ENCODE measurements at regions not wholly inside any gene's neighbourhood (a gene's known extent, or its start where the extent isn't known, plus 50 kb on each side); places are given as distances from the start of the nearest gene placed in this dataset.

- H3K36me3 ChIP-seq (ENCODE audit: control insufficient read depth, insufficient read depth, low read length), result no peaks in the 10 kb centered on the region
- H3K27ac ChIP-seq (ENCODE audit: insufficient read depth, low read length), result no peak overlapping the region
- no peak overlapping the region for H2AFZ ChIP-seq (ENCODE audit: low read length)
- no peaks in the 10 kb centered on the region for H3K4me1 ChIP-seq (ENCODE audit: control insufficient read depth, extremely low read depth, insufficient read depth, low read length)
- H3K9me3 ChIP-seq (ENCODE audit: control insufficient read depth, insufficient read depth, low read depth, low read length), result no peaks in the 10 kb centered on the region
- H3K79me2 ChIP-seq (ENCODE audit: control insufficient read depth, insufficient read depth, low read length), result no peaks in the 10 kb centered on the region
- H3K27me3 ChIP-seq (ENCODE audit: control insufficient read depth, insufficient read depth, low read length), result no peaks in the 10 kb centered on the region
- DNase-seq (ENCODE audit: low read depth in 2 of 2), result no peak
- H3K4me3 ChIP-seq (replicated peaks in 1 of 4; ENCODE audit: control extremely low read depth in 1 of 4, insufficient read depth in 1 of 4, low read depth in 3 of 4, low read length in 4 of 4), result no peak overlapping the region
- H3K4me2 ChIP-seq (ENCODE audit: extremely low read depth, insufficient read depth, low read length), result no peak overlapping the region
- H3K9ac ChIP-seq (ENCODE audit: insufficient read depth, low read length), result no peak overlapping the region
- H4K20me1 ChIP-seq (ENCODE audit: control insufficient read depth, extremely low read depth, insufficient read depth, low read length), result no peaks in the 10 kb centered on the region
- TF ChIP-seq CTCF (conservative IDR thresholded peaks at IDR 0.05 in 1 of 2, IDR thresholded peaks at IDR 0.05 in 1 of 2; ENCODE audit: low read depth in 1 of 2, low read length in 2 of 2), result no peak
- TF ChIP-seq EZH2 (IDR thresholded peaks at IDR 0.05; ENCODE audit: low read length, missing control alignments), result no peak
These were observed 599.4 kb upstream of the CDH5 start for GRCh38 chr16:65767125-65767524.

GRCh38 chr16:65763640-65764305, 602.7 kb upstream of the CDH5 start:
- H3K4me2 ChIP-seq (ENCODE audit: extremely low read depth, insufficient read depth, low read length), result no peak overlapping the region
- no peaks in the 10 kb centered on the region for H3K27me3 ChIP-seq (ENCODE audit: control insufficient read depth, insufficient read depth, low read length)
- no peaks in the 10 kb centered on the region for H4K20me1 ChIP-seq (ENCODE audit: control insufficient read depth, extremely low read depth, insufficient read depth, low read length)
- no peaks in the 10 kb centered on the region for H3K4me1 ChIP-seq (ENCODE audit: control insufficient read depth, extremely low read depth, insufficient read depth, low read length)
- H3K36me3 ChIP-seq (ENCODE audit: control insufficient read depth, insufficient read depth, low read length), result no peaks in the 10 kb centered on the region
- no peak for TF ChIP-seq CTCF (conservative IDR thresholded peaks at IDR 0.05 in 1 of 2, IDR thresholded peaks at IDR 0.05 in 1 of 2; ENCODE audit: low read depth in 1 of 2, low read length in 2 of 2)
- no peak for TF ChIP-seq EZH2 (IDR thresholded peaks at IDR 0.05; ENCODE audit: low read length, missing control alignments)
- no peak for DNase-seq (ENCODE audit: low read depth in 2 of 2)
- no peak overlapping the region for H3K4me3 ChIP-seq (replicated peaks in 1 of 4; ENCODE audit: control extremely low read depth in 1 of 4, insufficient read depth in 1 of 4, low read depth in 3 of 4, low read length in 4 of 4)
- H3K27ac ChIP-seq (ENCODE audit: insufficient read depth, low read length), result no peak overlapping the region
- no peaks in the 10 kb centered on the region for H3K9me3 ChIP-seq (ENCODE audit: control insufficient read depth, insufficient read depth, low read depth, low read length)
- no peak overlapping the region for H3K9ac ChIP-seq (ENCODE audit: insufficient read depth, low read length)
- no peaks in the 10 kb centered on the region for H3K79me2 ChIP-seq (ENCODE audit: control insufficient read depth, insufficient read depth, low read length)
- H2AFZ ChIP-seq (ENCODE audit: low read length), result no peak overlapping the region

- Histone ChIP-seq H2AFZ (ENCODE audit: low read length) (no peak overlapping the region), H3K4me1 (ENCODE audit: control insufficient read depth, extremely low read depth, insufficient read depth, low read length) (no peaks in the 10 kb centered on the region), H3K4me2 (ENCODE audit: extremely low read depth, insufficient read depth, low read length) (no peak overlapping the region), H3K9ac (ENCODE audit: insufficient read depth, low read length) (no peak overlapping the region), H4K20me1 (ENCODE audit: control insufficient read depth, extremely low read depth, insufficient read depth, low read length) (no peaks in the 10 kb centered on the region), H3K9me3 (ENCODE audit: control insufficient read depth, insufficient read depth, low read depth, low read length) (no peaks in the 10 kb centered on the region), H3K4me3 (replicated peaks in 1 of 4; ENCODE audit: control extremely low read depth in 1 of 4, insufficient read depth in 1 of 4, low read depth in 3 of 4, low read length in 4 of 4) (no peak overlapping the region), H3K79me2 (ENCODE audit: control insufficient read depth, insufficient read depth, low read length) (no peaks in the 10 kb centered on the region), H3K27me3 (ENCODE audit: control insufficient read depth, insufficient read depth, low read length) (no peaks in the 10 kb centered on the region), H3K27ac (ENCODE audit: insufficient read depth, low read length) (no peak overlapping the region), H3K36me3 (ENCODE audit: control insufficient read depth, insufficient read depth, low read length) (no peaks in the 10 kb centered on the region)
- no peak for DNase-seq (ENCODE audit: low read depth in 2 of 2)
- no peak for TF ChIP-seq CTCF (conservative IDR thresholded peaks at IDR 0.05 in 1 of 2, IDR thresholded peaks at IDR 0.05 in 1 of 2; ENCODE audit: low read depth in 1 of 2, low read length in 2 of 2)
- no peak for TF ChIP-seq EZH2 (IDR thresholded peaks at IDR 0.05; ENCODE audit: low read length, missing control alignments)
These were observed 605.6 kb upstream of the CDH5 start for GRCh38 chr16:65760874-65761273.
